SK-N-MC (cell line): ENCODE measurements at regions not wholly inside any gene's neighbourhood (a gene's known extent, or its start where the extent isn't known, plus 50 kb on each side); places are given as distances from the start of the nearest gene placed in this dataset.
"Not testable (repeated sequence)": the region's sequence is repeated elsewhere in the genome, so short reads cannot be mapped to it uniquely, and the experiment has no call there.

Source experiments
- DNase-seq: peaks from one replicate; pipeline ENCODE4 v3.0.0-alpha.2; 2011; ENCODE audit warnings: low read depth, low spot score
- H3K27ac ChIP-seq: fragments of 200-600 bp; sonication (generic); 2 replicates; pipeline ENCODE4 v1.5.1; 2016; ENCODE audit warnings: mixed run types
- H3K36me3 ChIP-seq: fragments of 200-600 bp; sonication (generic); 2 replicates; pipeline ENCODE4 v1.6.1; 2017; ENCODE audit warnings: antibody characterized with exemption, low read length, mixed read lengths; ENCODE audit not compliant: insufficient read depth
- H3K4me3 ChIP-seq: fragments of 200-600 bp; sonication (generic); 2 replicates; pipeline ENCODE4 v1.5.1; 2016
- H3K9ac ChIP-seq: fragments of 200-600 bp; sonication (generic); 2 replicates; pipeline ENCODE4 v1.8.0; 2017; ENCODE audit warnings: mixed run types, mixed read lengths; ENCODE audit not compliant: insufficient read length
- H3K9me3 ChIP-seq: fragments of 200-600 bp; sonication (generic); 2 replicates; pipeline ENCODE4 v1.6.1; 2017; ENCODE audit warnings: low read depth, mild to moderate bottlenecking, antibody characterized with exemption, low read length, moderate library complexity, mixed read lengths
- EZH2 ChIP-seq: fragments of 200-600 bp; sonication (generic); IDR thresholded peaks from one replicate; pipeline ENCODE4 v1.6.1; 2017; ENCODE audit warnings: antibody characterized with exemption
- FOXP2 ChIP-seq: optimal IDR thresholded peaks from 2 replicates; pipeline ENCODE3; 2011; ENCODE audit warnings: mild to moderate bottlenecking, moderate library complexity; ENCODE audit not compliant: insufficient read depth; ENCODE audit errors: extremely low read length, control extremely low read depth
- POLR2AphosphoS5 ChIP-seq: IDR thresholded peaks from 2 replicates; pipeline ENCODE4 v1.6.1; 2012; ENCODE audit warnings: mild to moderate bottlenecking, low read depth, low read length, borderline replicate concordance

- TF ChIP-seq FOXP2 (no peak), EZH2 (no peak), POLR2AphosphoS5 (no peak)
- no peak overlapping the region for H3K4me3 ChIP-seq
- H3K9me3 ChIP-seq: no peaks in the 10 kb centered on the region
- DNase-seq: no peak
- H3K27ac ChIP-seq: no peak overlapping the region
- H3K9ac ChIP-seq: no peak overlapping the region
- H3K36me3 ChIP-seq: no peaks in the 10 kb centered on the region
These were observed 85.9 kb upstream of the ABHD2 start for GRCh38 chr15:89002281-89002761.

- no peak for TF ChIP-seq POLR2AphosphoS5
- TF ChIP-seq FOXP2: no peak
- TF ChIP-seq EZH2: no peak
- Histone ChIP-seq H3K9me3 (no peaks in the 10 kb centered on the region), H3K9ac (no peak overlapping the region), H3K4me3 (no peak overlapping the region), H3K36me3 (no peaks in the 10 kb centered on the region), H3K27ac (no peak overlapping the region)
- DNase-seq: no peak
These were observed 85.4 kb upstream of the ABHD2 start for GRCh38 chr15:89002830-89003229.

- no peak for TF ChIP-seq FOXP2
- no peak overlapping the region for H3K27ac ChIP-seq
- no peaks in the 10 kb centered on the region for H3K36me3 ChIP-seq
- H3K9ac ChIP-seq: no peak overlapping the region
- H3K4me3 ChIP-seq: no peak overlapping the region
- no peak for DNase-seq
- no peaks in the 10 kb centered on the region for H3K9me3 ChIP-seq
These were observed 84.2 kb upstream of the ABHD2 start for GRCh38 chr15:89003865-89004725.

GRCh38 chr15:89004726-89005030 lies 83.6 kb upstream of the ABHD2 start:
- no peak overlapping the region for H3K4me3 ChIP-seq
- no peak for TF ChIP-seq FOXP2
- no peak for TF ChIP-seq EZH2
- TF ChIP-seq POLR2AphosphoS5: no peak
- no peaks in the 10 kb centered on the region for H3K9me3 ChIP-seq
- H3K27ac ChIP-seq: no peak overlapping the region
- DNase-seq: no peak
- H3K9ac ChIP-seq: no peak overlapping the region
- no peaks in the 10 kb centered on the region for H3K36me3 ChIP-seq

- H3K9me3 ChIP-seq, H3K36me3 ChIP-seq, H3K27ac ChIP-seq, DNase-seq, H3K9ac ChIP-seq, H3K4me3 ChIP-seq: not testable (repeated sequence)
These were observed 80.7 kb upstream of the ABHD2 start for GRCh38 chr15:89007527-89007926.

GRCh38 chr15:89007989-89008388 lies 80.3 kb upstream of the ABHD2 start:
- H3K4me3 ChIP-seq: no peak overlapping the region
- TF ChIP-seq EZH2: no peak
- H3K27ac ChIP-seq: no peak overlapping the region
- H3K9ac ChIP-seq: no peak overlapping the region
- no peaks in the 10 kb centered on the region for H3K36me3 ChIP-seq
- no peaks in the 10 kb centered on the region for H3K9me3 ChIP-seq
- DNase-seq: no peak

GRCh38 chr15:89009080-89009479 lies 79.2 kb upstream of the ABHD2 start:
- TF ChIP-seq FOXP2: no peak
- no peak overlapping the region for H3K9ac ChIP-seq
- H3K36me3 ChIP-seq: no peaks in the 10 kb centered on the region
- no peak for DNase-seq
- no peaks in the 10 kb centered on the region for H3K9me3 ChIP-seq
- no peak overlapping the region for H3K27ac ChIP-seq
- H3K4me3 ChIP-seq: no peak overlapping the region

GRCh38 chr15:89015412-89016097 lies 72.7 kb upstream of the ABHD2 start:
- H3K27ac ChIP-seq: no peak overlapping the region
- no peak overlapping the region for H3K9ac ChIP-seq
- DNase-seq: no peak
- TF ChIP-seq EZH2 (no peak), FOXP2 (no peak), POLR2AphosphoS5 (no peak)
- no peaks in the 10 kb centered on the region for H3K36me3 ChIP-seq
- no peak overlapping the region for H3K4me3 ChIP-seq
- peaks cover 6% of the 10 kb centered on the region; the same call in 1 of the 2 replicates for H3K9me3 ChIP-seq

- Histone ChIP-seq H3K36me3 (no peaks in the 10 kb centered on the region), H3K27ac (no peak overlapping the region), H3K4me3 (no peak overlapping the region), H3K9ac (no peak overlapping the region), H3K9me3 (peaks cover 6% of the 10 kb centered on the region; the same call in 1 of the 2 replicates)
- no peak for DNase-seq
- TF ChIP-seq EZH2 (no peak), FOXP2 (no peak), POLR2AphosphoS5 (no peak)
These were observed 71.7 kb upstream of the ABHD2 start for GRCh38 chr15:89016549-89017041.
